Breast epithelium (tissue), 3 donors: ENCODE measurements at regions not wholly inside any gene's neighbourhood (a gene's known extent, or its start where the extent isn't known, plus 50 kb on each side); places are given as distances from the start of the nearest gene placed in this dataset.

Experiments used
- CTCF ChIP-seq, 3 donors: fragments of 450-650 bp; IDR thresholded peaks; one replicate each; pipeline ENCODE4 v1.5.1; 2016 to 2017; ENCODE audit warnings: antibody characterized with exemption in 3 of 3, mild to moderate bottlenecking in 3 of 3, moderate library complexity in 3 of 3
- POLR2A ChIP-seq: fragments of 450-650 bp; IDR thresholded peaks from one replicate; pipeline ENCODE4 v1.6.1; 2016; ENCODE audit warnings: antibody characterized with exemption, mild to moderate bottlenecking, moderate library complexity

DNA sequence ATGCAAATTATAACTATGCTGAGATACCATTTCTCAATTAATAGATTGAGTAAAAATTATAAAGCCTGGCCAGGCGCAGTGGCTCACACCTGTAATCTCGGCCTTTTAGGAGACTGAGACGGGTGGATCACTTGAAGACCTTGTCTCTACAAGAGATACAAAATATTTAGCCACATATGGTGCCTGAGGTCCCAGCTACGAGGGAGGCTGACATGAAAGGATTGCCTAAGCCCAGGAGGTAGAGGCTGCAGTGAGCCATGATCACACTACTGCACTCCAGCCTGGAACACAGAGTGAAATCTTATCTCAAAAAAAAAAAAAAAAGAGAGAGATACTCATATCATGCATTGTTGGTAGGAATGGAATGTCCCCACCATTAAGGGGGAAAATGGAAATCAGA lies 142.4 kb downstream of the RCN1 start:
- TF ChIP-seq POLR2A (no peak), CTCF (IDR thresholded peaks at IDR 0.05) (no peak)
